GM21576 (cell line): ENCODE measurements at regions not wholly inside any gene's neighbourhood (a gene's known extent, or its start where the extent isn't known, plus 50 kb on each side); places are given as distances from the start of the nearest gene placed in this dataset.

ENCODE experiments used
- ATAC-seq: cut with Tn5 transposase; IDR thresholded peaks from one replicate; pipeline ENCODE4 v1.9.1; 2021; ENCODE audit warnings: mild to moderate bottlenecking, moderate library complexity; ENCODE audit not compliant: unreplicated experiment

DNA sequence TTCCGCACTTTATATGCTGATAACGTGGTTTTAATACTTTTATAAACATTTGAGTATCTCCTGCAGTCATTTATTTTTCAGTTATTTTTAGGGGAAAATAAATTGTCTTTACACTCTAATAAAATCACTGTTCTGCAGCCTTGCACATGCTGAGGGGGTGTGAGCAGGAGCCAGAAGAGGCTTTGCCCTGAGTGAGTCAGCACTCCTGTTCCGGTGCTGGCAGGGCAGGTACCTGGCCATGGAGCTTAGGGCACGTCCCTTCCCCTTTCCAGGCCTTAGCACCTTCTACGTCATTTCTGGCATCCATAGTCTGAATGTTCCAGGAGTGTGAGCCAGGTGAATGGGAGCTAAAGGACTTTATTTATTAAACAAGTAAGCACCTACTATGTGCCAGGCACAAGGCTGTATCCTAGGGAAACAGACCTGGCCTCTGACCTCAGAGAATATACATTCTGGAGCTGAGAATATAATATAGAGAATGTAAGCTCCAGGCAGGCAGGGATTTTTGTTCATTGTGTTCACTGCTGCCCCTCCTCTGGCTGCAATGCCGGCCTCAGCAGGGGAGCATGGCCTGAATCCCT, 402.9 kb downstream of the PTPRU start:
- no peak for ATAC-seq

- ATAC-seq = no peak
Observed at GRCh38 chr1:29638281-29638680, 402.0 kb downstream of the PTPRU start.

DNA sequence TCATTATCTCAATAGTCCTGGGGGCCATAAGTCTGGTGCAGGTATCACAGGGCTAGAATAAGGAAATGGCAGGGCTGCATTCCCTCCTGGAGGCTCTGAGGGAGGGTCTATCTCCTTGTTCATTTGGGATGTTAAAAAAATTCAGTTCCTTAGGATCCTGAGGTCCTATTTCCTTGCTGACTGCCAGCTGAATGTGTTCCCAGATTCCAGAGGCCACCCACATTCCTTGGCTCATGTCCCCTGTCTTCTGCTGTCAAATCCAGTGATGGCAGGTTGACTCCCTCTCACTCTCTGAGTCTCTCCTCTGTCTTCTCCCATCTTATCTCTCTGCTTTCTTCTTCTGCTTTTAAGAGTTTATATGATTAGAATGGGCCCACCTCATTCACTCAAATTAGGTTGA, 400.6 kb downstream of the PTPRU start:
- ATAC-seq = no peak

GRCh38 chr1:29635501-29636263, 399.4 kb downstream of the PTPRU start:
- ATAC-seq = no peak

GRCh38 chr1:29634746-29635335, 398.5 kb downstream of the PTPRU start:
- no peak for ATAC-seq

DNA sequence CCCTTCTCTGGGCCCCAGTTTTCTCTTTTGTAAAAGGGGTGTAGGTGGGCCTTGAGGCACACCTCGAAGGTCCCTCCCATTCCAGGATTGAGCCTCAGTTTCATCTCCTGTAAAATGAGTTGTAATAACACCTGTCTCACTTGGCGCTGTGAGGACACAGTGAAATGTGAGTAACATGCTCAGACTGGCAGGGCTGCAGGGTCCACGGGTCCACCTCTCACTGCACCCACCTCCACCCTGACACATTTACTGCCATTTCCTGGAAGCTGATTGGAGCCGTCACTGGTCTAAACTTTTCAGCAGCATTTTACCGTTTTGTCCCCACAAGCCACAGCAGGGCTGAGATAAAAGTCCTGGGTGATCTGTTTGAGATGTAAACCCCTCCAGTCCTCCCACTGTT, 398.0 kb downstream of the PTPRU start:
- no peak for ATAC-seq

DNA sequence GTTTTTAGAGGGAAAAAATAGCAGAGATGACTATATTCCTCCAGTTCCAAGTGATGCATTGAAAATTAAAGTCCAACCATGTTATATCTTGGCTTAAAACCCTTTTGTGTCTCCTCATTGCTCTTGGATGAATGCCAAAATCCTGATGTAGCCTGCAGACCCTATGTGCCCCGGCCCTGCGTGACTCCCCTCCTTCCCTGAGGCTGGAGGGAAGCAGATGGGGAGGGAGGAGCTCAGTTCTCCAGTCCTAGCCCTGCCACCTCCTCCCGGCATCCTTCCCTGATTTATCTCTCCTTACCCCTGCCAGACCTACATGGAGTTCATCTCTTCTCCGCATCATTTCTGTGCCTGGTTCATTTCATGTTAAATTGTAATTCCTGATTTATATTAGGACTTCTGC, 397.4 kb downstream of the PTPRU start:
- no peak for ATAC-seq

DNA sequence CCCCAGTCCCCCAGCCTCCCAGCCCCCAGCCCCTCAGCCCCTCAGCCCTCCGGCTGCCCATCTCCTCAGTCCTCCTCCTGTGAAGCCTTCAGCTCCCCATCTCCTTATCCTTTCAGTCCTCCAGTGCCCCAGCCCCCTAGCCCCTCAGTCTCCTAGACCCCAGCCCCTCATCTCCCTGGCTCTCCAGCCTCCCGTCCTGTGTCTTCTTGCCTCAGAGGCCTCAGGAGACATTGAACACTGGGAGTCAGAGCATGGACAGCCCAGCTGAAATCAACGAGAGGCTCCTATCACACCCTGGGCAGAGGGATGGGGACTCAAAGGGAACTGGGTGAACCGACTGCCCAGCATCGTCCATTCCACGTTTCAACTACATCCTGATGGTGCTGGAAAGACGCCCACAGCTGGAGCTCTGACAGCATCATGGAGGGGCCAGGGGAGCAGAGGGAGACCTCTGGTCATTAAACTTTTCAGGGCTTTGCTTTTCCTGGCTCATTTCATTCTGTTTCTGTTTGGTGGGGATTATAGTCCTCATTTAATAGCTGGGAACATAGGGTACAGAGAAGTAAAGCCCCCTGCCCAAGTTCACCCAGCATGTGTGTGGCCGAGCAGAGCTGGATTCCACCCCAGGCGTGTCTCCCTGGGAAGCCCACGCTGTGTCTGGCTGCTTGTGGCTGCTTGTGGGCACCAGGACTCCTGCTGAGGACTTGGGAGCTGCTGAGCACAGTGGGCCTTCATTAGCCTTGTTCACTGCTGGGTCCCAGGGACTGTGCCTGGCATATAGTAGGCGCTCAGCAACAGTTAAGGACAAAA, 396.7 kb downstream of the PTPRU start:
- no peak for ATAC-seq

DNA sequence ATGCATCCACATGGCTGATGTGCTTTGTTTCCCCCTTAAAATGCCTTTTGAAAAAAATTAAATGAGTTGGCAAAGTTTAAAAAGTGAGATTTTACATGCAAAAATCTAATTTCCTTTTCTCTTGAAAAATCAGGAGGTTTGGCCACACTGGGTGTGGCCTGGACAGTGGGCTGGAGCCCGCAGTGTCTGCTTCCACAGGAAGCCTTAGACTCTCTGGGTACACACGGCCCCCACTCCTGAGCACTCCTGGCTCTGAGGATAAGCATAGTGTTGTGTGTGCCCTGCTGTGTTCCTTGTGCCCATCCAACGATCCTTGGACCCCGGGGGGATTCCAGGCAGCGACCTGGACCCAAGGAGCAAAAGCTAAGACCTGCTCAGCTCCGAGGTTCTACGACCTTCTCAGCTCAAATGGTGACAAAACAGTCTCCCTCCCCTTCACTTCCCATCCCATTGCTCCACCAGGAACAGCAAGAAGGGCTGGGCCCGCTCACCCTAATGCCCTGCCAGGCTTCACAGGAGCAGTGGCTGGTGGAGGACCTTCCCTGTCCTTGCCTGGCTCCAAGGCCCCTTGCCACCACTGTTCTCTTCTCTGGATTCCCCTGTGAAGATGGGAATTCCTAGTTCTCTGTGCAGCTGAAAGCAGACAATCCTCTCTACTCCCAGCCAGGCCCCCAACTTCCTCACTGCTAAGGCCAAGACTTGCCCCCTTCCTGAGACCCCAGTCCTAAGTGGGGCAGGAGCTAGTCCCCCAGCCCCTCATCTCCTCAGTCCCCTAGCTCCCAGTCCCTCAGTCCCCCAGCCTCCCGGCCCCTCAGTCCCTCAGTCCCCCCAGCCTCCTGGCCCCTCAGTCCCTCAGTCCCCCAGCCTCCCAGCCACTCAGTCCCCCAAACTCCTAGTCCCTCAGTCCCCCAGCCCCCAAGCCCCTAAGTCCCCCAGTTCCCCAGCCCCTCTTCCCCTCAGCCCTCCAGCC, 395.8 kb downstream of the PTPRU start:
- ATAC-seq = no peak

GRCh38 chr1:29631361-29631760, 395.0 kb downstream of the PTPRU start:
- no peak for ATAC-seq

DNA sequence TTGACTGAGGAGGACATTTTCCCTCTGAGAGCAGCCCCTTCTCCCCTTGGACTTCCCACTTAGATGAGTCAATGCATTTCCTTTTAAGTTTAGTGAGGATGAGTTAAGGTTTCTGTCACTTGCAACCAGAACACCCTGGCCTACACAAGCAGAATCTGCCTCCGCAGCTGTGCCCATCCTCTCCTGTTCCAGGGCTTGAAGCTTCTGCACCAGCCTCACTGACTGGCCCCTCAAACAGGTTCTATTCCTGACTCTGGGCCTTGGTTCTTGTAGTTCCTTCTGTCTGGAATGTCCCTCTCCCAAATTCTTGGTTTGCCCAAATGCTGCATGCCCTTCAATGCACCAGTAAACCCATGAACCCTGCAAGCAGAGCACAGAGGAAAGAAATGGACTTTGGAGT, 394.4 kb downstream of the PTPRU start:
- no peak for ATAC-seq

GRCh38 chr1:29629814-29630516, 393.6 kb downstream of the PTPRU start:
- ATAC-seq = no peak

DNA sequence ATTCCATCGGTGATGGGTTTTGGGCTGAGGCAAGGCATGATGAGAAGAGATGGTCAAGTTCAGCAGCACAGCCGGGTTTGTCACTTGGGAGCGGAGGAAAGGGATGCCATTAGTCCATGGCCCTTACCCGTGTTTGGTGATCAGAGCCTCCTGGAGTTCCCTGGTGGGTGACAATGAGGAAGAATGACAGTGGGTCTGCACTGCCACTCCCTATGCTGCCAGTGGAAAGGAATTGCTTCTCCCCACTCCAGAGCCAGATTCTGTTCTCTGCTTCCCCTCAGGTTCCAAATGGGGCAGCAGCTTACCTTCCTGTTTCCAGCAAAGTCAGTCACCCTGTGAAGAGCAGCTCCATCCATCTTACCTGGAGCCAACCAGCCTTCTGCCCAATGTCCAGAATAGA, 393.1 kb downstream of the PTPRU start:
- ATAC-seq = no peak

DNA sequence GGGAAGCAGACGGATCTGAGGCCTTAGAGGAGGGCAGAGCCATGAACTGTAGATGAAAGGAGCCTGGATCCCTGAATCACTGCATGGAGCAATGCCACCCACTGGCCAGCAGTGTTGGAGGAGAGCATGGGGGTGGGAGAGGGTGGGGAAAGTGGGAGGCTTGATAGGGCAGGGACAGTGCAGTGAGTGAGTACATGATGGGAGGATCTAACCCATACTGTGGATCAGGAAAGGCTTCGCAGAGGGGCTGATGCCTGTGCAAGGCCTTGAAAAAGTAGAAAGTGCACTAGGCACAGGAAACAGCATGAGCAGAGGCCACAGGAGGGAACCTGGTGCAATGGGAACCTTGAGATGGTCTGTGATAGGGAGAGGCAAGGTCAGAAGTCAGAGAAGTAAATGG, 391.9 kb downstream of the PTPRU start:
- no peak for ATAC-seq

DNA sequence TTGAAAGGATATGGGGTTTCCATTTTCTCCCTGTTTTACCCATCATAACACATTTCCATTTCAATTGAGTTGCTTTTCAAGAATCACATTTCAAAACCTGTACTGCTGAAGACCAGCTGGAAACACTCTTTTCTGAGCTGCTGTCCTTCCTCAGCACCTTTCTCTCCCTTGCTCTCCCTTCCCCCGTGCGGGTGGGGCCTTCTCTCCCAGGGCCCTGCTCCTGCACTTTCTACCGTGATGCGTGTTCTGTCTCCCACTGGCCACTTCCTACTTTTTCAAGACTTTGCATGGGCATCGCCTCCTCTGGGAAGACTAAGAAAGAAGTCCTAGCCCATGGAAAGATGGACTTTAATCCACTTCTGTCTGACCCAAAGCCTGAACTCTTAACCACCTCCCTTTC, 390.4 kb downstream of the PTPRU start:
- no peak for ATAC-seq

- no peak for ATAC-seq
Observed at GRCh38 chr1:29626066-29626465, 389.7 kb downstream of the PTPRU start.

- no peak for ATAC-seq
Observed at GRCh38 chr1:29625084-29625420, 388.7 kb downstream of the PTPRU start.

DNA sequence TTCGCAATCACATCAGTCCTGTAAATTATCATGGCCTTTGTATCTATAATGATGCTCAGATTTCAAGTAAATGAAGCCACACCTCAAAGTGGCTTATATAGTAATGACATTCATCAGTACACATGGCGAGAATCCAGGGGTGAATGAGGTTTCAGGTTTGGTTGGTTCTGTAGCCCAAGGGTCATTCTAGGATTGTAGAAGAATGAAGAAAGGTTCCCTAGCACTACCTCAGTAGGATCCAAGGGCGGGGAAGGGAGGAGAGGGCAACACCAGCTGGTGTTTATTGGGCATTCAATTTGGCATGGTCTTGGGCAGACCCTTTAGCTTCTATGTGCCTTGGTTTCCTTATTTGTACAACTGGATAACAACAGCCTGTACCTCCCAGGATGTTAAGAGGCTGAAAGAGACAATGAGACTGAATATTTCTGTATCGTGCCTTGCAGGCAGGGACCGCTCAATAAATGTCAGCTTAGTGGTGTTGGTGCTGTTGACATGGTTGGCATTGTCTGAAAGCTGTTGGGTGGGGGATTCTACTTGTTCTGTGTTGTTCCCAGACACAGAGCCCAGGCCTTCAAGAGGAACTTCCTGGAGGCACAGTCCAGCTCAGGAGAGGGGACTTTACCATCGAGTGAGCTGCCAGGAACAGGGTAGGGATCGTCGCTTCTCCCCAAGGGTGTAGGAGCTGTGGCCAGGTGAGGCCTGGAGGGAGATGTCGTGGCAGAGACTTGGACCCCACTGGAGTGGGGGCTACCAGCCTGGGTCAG, 388.2 kb downstream of the PTPRU start:
- ATAC-seq = no peak

DNA sequence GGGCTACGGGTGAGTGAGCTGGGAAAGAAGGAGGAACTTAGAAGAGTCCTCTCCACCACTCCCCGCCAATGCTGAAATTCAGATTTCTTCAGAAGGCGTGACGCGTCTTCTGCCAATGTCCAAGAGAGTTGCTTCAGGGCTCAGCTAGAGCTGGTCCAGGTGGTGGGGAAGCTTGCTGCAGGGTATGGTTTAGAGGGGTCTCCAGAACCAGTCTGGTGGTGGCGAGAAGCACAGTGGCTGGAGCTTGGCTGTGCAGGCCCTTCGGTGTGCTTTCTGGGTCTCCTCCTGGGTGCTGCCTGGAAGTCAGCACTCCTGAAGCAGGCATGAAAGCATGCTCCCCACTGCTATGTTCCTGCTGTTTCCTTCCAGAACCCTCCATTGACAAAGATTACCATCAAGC, 387.2 kb downstream of the PTPRU start:
- no peak for ATAC-seq
